ENCODE measurements at regions not wholly inside any gene's neighbourhood (a gene's known extent, or its start where the extent isn't known, plus 50 kb on each side); places are given as distances from the start of the nearest gene placed in this dataset.

DNA sequence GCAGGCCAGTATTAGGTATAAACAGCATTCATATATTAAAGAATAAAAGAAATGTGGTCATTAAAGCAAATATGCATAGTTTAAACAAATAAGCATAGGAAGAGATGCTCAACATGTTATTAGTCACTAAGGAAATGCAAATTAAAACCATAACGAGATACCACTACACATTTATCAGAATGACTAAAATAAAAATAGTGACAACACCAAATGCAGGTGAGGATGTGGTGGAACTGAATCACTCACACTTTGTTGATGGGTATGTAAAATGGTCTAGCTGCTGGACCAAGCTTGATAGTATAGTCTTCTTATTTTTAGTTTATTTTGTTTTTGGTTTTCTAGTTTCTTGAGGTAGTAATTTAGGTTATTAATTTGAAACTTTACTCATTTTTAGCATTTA lies 242.9 kb downstream of the HGF start:
- H3K4me3 ChIP-seq (replicated peaks; ENCODE audit: low read depth, low read length): no peak overlapping the region
- TF ChIP-seq, protein P1, sequence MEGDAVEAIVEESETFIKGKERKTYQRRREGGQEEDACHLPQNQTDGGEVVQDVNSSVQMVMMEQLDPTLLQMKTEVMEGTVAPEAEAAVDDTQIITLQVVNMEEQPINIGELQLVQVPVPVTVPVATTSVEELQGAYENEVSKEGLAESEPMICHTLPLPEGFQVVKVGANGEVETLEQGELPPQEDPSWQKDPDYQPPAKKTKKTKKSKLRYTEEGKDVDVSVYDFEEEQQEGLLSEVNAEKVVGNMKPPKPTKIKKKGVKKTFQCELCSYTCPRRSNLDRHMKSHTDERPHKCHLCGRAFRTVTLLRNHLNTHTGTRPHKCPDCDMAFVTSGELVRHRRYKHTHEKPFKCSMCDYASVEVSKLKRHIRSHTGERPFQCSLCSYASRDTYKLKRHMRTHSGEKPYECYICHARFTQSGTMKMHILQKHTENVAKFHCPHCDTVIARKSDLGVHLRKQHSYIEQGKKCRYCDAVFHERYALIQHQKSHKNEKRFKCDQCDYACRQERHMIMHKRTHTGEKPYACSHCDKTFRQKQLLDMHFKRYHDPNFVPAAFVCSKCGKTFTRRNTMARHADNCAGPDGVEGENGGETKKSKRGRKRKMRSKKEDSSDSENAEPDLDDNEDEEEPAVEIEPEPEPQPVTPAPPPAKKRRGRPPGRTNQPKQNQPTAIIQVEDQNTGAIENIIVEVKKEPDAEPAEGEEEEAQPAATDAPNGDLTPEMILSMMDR (IDR thresholded peaks at IDR 0.05; ENCODE audit: low read depth, low read length, missing control alignments): no peak
- DNase-seq (ENCODE audit: extremely low read depth, low read depth): no peak

DNA sequence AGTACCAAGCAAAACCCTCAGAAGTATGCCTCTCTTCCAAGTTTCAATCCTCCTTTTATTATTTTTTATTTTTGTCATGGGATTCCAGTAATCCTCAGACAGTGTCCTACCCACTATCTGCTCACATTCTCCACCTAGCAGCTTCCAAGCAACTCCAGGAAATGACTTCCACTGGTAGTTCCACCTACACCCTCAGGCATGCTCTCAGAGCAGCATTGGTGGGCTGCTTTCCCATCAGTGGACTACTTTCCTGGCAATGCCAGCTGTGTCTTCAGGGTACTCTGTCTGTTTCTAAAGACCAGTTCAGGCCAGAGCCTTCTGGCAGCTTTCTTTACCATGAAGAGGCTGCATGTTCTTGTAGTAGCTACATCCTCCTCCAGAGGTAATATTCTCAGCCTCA lies 244.0 kb downstream of the HGF start:
- TF ChIP-seq, protein P1 (IDR thresholded peaks at IDR 0.05; ENCODE audit: low read depth, low read length, missing control alignments): no peak
- no peak overlapping the region for H3K4me3 ChIP-seq (replicated peaks; ENCODE audit: low read depth, low read length)
- no peak for DNase-seq (ENCODE audit: extremely low read depth, low read depth)

DNA sequence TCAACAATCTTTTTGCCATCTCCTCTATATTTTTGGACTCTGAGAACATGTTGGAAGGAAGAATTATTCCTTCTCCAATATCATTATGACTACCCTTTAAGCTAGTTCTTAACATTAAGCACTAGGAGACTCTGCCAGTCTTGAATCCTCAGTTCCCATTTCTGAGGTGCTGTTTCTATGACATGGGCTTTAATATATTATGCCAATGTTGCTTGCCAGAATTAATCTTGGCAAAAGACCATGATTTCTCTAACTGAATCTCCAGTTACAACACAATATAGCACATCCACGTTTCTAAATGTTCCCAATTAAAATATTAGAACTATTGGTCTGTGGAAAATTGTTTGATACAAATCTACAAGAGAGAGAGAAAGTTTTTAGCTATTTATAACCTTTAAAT lies 250.0 kb downstream of the HGF start:
- no peak overlapping the region for H3K4me3 ChIP-seq (replicated peaks; ENCODE audit: low read depth, low read length)
- TF ChIP-seq, protein P1 (IDR thresholded peaks at IDR 0.05; ENCODE audit: low read depth, low read length, missing control alignments): no peak
- DNase-seq (ENCODE audit: extremely low read depth, low read depth): no peak

DNA sequence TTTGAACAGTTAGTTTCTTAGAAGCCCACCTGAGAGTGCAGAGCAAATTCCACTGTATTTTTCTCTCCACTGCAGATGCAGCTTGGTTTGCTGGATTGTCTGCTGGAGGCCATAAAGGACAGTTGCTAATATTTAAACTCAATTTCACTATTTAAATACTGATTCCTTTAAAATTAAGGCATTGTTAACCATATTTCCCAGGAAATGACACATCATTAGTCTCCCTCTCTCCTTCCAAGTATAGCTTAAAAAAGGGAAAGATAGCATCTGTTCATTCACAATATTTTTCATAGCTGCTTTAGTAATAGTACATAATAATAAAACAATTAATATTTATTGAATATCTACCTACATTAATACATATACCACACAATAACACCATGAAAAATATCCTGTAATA lies 252.9 kb downstream of the HGF start:
- H3K4me3 ChIP-seq (replicated peaks; ENCODE audit: low read depth, low read length): no peak overlapping the region
- TF ChIP-seq, protein P1 (IDR thresholded peaks at IDR 0.05; ENCODE audit: low read depth, low read length, missing control alignments): no peak
- DNase-seq (ENCODE audit: extremely low read depth, low read depth): no peak

DNA sequence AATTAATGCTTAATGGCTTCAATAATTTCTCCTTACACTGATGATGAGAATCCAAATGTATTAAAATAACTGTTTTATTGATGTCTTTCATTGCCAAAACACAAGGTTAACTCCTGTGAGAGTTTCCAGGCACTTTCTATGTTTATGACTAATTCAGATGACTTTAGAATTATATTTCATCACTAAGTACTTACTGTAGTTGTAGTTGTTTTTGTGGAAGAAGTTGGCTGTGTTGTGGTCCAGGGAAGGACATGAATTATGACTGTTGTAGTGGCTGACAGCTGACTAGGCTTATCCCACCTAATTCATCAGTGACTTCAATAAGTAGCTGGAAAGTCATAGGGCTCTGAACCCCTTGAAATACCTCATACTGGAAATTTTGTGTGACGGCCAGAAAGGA lies 254.8 kb downstream of the HGF start:
- peak; percentile 22 for DNase-seq (ENCODE audit: extremely low read depth, low read depth)
- no peak overlapping the region for H3K4me3 ChIP-seq (replicated peaks; ENCODE audit: low read depth, low read length)
- TF ChIP-seq, protein P1 (IDR thresholded peaks at IDR 0.05; ENCODE audit: low read depth, low read length, missing control alignments): no peak

DNA sequence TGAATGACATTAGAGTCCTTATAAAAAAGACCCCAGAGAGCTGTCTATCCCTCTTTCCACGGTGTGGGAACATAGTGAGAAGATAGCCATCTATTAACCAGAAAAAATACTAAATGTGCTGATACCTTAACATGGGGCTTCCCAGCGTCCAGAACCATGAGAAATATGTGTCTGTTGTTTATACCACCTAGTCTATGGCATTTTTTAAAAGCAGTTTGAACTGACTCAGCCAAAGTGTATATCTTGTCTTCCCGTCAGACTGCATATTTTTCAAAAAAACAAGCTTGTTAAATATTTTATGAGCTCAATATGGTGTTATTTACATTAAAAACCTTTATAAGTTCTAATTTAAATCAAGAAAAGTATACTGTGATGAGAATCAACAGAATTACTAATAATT lies 255.3 kb downstream of the HGF start:
- TF ChIP-seq, protein P1 (IDR thresholded peaks at IDR 0.05; ENCODE audit: low read depth, low read length, missing control alignments): no peak
- H3K4me3 ChIP-seq (replicated peaks; ENCODE audit: low read depth, low read length): no peak overlapping the region
- DNase-seq (ENCODE audit: extremely low read depth, low read depth): peak; percentile 16

DNA sequence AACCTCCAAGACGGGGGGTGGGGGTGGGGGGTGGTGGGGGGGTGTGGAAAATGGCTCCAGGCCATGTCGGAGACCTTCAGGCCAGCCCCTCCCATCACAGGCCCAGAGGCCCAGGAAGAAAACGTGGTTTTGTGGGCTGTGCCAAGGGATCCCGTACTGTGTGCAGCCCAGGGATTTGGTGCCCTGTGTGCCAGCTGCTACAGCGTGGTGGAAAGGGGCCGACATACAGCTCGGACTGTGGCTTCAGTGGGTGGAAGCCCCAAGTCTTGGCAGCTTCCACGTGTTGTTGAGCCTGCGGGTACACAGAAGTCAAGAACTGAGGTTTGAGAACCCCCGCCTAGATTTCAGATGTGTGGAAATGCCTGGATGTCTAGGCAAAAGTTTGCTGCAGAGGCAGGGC lies 259.7 kb downstream of the HGF start:
- no peak overlapping the region for H3K4me3 ChIP-seq (replicated peaks; ENCODE audit: low read depth, low read length)
- no peak for DNase-seq (ENCODE audit: extremely low read depth, low read depth)
- TF ChIP-seq, protein P1 (IDR thresholded peaks at IDR 0.05; ENCODE audit: low read depth, low read length, missing control alignments): no peak

Data from HFF-Myc (cell line).